HepG2 (cell line): ENCODE measurements at regions not wholly inside any gene's neighbourhood (a gene's known extent, or its start where the extent isn't known, plus 50 kb on each side); places are given as distances from the start of the nearest gene placed in this dataset.

Experiments used
- ATAC-seq: fragments of 200-7000 bp; cut with Tn5 transposase; 3 replicates; pipeline ENCODE4 v1.9.1; 2020; ENCODE audit warnings: mild to moderate bottlenecking, moderate library complexity
- BruUV-seq: library from RNA; stranded (reverse); fragments of 400-500 nt; replicated peaks from 2 replicates; lab custom pipeline; 2021; lab: Mats Ljungman, UMichigan
- CTCF ChIA-PET: fragments of 300-600 bp; formaldehyde crosslinking; extraction: SDS; loops from one replicate; lab custom pipeline; 2021; ENCODE audit warnings: low total read pairs, inconsistent platforms, low intra/inter-chr PET ratio; lab: Yijun Ruan, JAX
- POLR2A ChIA-PET: fragments of 350-600 bp; sonication (Branson Sonifier 250); formaldehyde crosslinking; loops from one replicate; lab custom pipeline; 2020; ENCODE audit warnings: antibody characterized with exemption, inconsistent platforms; lab: Yijun Ruan, JAX
- DNase-seq: peaks from one replicate; pipeline ENCODE4 v3.0.0-alpha.2; 2015; ENCODE audit warnings: low spot score
- FAIRE-seq: peaks from 3 replicates; lab custom pipeline; 2011; peaks lifted over from hg19 to GRCh38; lab: Jason Lieb, UNC
- H2AFZ ChIP-seq: one replicate; pipeline ENCODE4 v1.6.1; 2011; ENCODE audit warnings: low read length, inconsistent platforms
- H3K27ac ChIP-seq: fragments of 300-600 bp; 3 replicates; pipeline ENCODE4 v1.8.0; 2011; ENCODE audit warnings: mixed run types, mild to moderate bottlenecking, mixed read lengths, low read length, inconsistent platforms; ENCODE audit not compliant: insufficient read depth; ENCODE audit errors: extremely low read length
- H3K27me3 ChIP-seq, 2 experiments: fragments of 200-600 bp in 1 of 2; 2 replicates in 1 of 2; 3 replicates in 1 of 2; pipeline versions ENCODE4 v1.6.0 to v1.8.0; 2011; ENCODE audit warnings: low read length in 2 of 2, mild to moderate bottlenecking in 2 of 2, moderate library complexity in 2 of 2, inconsistent platforms in 1 of 2; ENCODE audit not compliant: insufficient read depth in 2 of 2, control insufficient read depth in 1 of 2
- H3K36me3 ChIP-seq, 2 experiments: fragments of 200-600 bp in 1 of 2; replicated peaks in 1 of 2; 2 replicates in 1 of 2; 3 replicates in 1 of 2; pipeline versions ENCODE4 v1.5.1 to v1.8.0; 2011; ENCODE audit warnings: low read length in 2 of 2, inconsistent platforms in 1 of 2; ENCODE audit not compliant: insufficient read depth in 2 of 2, control insufficient read depth in 1 of 2
- H3K4me1 ChIP-seq: 2 replicates; pipeline ENCODE4 v1.5.1; 2012; ENCODE audit warnings: low read length, inconsistent platforms; ENCODE audit not compliant: insufficient read depth
- H3K4me2 ChIP-seq: 2 replicates; pipeline ENCODE4 v1.6.0; 2011; ENCODE audit warnings: low read depth, low read length, inconsistent platforms
- H3K4me3 ChIP-seq, 3 experiments: fragments of 200-600 bp in 1 of 3; sonication (generic), shearing (Covaris generic) in 1 of 3; replicated peaks in 1 of 3; 2 replicates each; pipeline ENCODE4 v1.5.1; 2011 to 2016; ENCODE audit warnings: low read length in 3 of 3, inconsistent platforms in 2 of 3, low read depth in 2 of 3, mild to moderate bottlenecking in 2 of 3, control low read depth in 1 of 3, mixed read lengths in 1 of 3; ENCODE audit not compliant: insufficient read depth in 1 of 3
- H3K79me2 ChIP-seq: one replicate; pipeline ENCODE4 v1.6.1; 2011; ENCODE audit warnings: low read length, inconsistent platforms; ENCODE audit not compliant: insufficient read depth
- H3K9ac ChIP-seq: 2 replicates; pipeline ENCODE4 v1.6.0; 2011; ENCODE audit warnings: mild to moderate bottlenecking, low read depth, low read length, inconsistent platforms; ENCODE audit not compliant: insufficient read depth
- H3K9me3 ChIP-seq: 2 replicates; pipeline ENCODE4 v1.5.1; 2012; ENCODE audit warnings: mild to moderate bottlenecking, low read length
- H4K20me1 ChIP-seq: 2 replicates; pipeline ENCODE4 v1.6.0; 2011; ENCODE audit warnings: inconsistent platforms, mild to moderate bottlenecking, low read length, moderate library complexity; ENCODE audit not compliant: insufficient read depth
- ATF1 ChIP-seq: IDR thresholded peaks from 2 replicates; pipeline ENCODE4 v1.6.1; 2016; ENCODE audit warnings: mild to moderate bottlenecking, control low read depth
- BORCS8-MEF2B ChIP-seq: sonication (generic); formaldehyde crosslinking; IDR thresholded peaks from 2 replicates; pipeline ENCODE4 v1.8.0; 2022; ENCODE audit warnings: mild to moderate bottlenecking, missing genetic modification reagents
- CREM ChIP-seq, 2 experiments: sonication (generic) in 1 of 2; formaldehyde crosslinking in 1 of 2; IDR thresholded peaks; 2 replicates each; pipeline versions ENCODE4 v1.4.0 to v1.6.1; 2016 to 2020; ENCODE audit warnings: antibody characterized with exemption in 1 of 2, mild to moderate bottlenecking in 1 of 2, missing genetic modification reagents in 1 of 2
- FOXP1 ChIP-seq, 2 experiments: fragments of 450-650 bp in 1 of 2; IDR thresholded peaks; 2 replicates each; pipeline ENCODE4 v1.6.1; 2017 to 2018; ENCODE audit warnings: antibody characterized with exemption in 1 of 2
- GABPB1 ChIP-seq: IDR thresholded peaks from 2 replicates; pipeline ENCODE4 v1.6.1; 2016; ENCODE audit warnings: mild to moderate bottlenecking, missing genetic modification reagents, moderate library complexity, missing compliant biosample characterization
- GTF2F1 ChIP-seq: fragments of 150-350 bp; IDR thresholded peaks from 2 replicates; pipeline ENCODE4 v1.6.1; 2014; ENCODE audit warnings: low read length
- MYPOP ChIP-seq: sonication (generic); formaldehyde crosslinking; IDR thresholded peaks from 2 replicates; pipeline ENCODE4 v1.8.1; 2023; ENCODE audit warnings: mild to moderate bottlenecking, moderate library complexity, missing genetic modification reagents
- NFAT5 ChIP-seq: sonication (generic); formaldehyde crosslinking; IDR thresholded peaks from 2 replicates; pipeline ENCODE4 v1.4.0; 2020; ENCODE audit warnings: missing genetic modification reagents
- NFYB ChIP-seq: sonication (generic); formaldehyde crosslinking; IDR thresholded peaks from 2 replicates; pipeline ENCODE4 v1.4.0; 2020; ENCODE audit warnings: missing genetic modification reagents
- SKI ChIP-seq: fragments of 450-650 bp; IDR thresholded peaks from one replicate; pipeline ENCODE4 v1.6.1; 2018; ENCODE audit warnings: mild to moderate bottlenecking; ENCODE audit not compliant: partially characterized antibody
- SMARCC2 ChIP-seq: fragments of 450-650 bp; IDR thresholded peaks from 2 replicates; pipeline ENCODE4 v1.6.1; 2017; ENCODE audit warnings: antibody characterized with exemption, mild to moderate bottlenecking
- SYNCRIP ChIP-seq: fragments of 200-400 bp; formaldehyde crosslinking; IDR thresholded peaks from 2 replicates; pipeline ENCODE4 v1.6.1; 2018; ENCODE audit warnings: mild to moderate bottlenecking, low read depth, low read length; ENCODE audit not compliant: insufficient read depth
- ZFP62 ChIP-seq: sonication (generic); formaldehyde crosslinking; IDR thresholded peaks from 2 replicates; pipeline ENCODE4 v1.4.0; 2020; ENCODE audit warnings: missing genetic modification reagents
- ZNF124 ChIP-seq: sonication (generic); formaldehyde crosslinking; IDR thresholded peaks from 2 replicates; pipeline ENCODE4 v1.4.0; 2020; ENCODE audit warnings: missing genetic modification reagents
- WGBS: methylation state at CpG from one replicate; pipeline ENCODE4 v1.1.6; 2017; ENCODE audit warnings: low lambda C conversion rate; 5-methylcytosine and 5-hydroxymethylcytosine counted together
- in situ Hi-C: cut with HindIII; loops from 2 replicates; pipeline ENCODE4 v1.10.0; 2017; ENCODE audit warnings: low pct_unique_long_range_greater_than_20kb; ENCODE audit not compliant: extremely low pct_ligation_motif_present
- intact Hi-C: fragments of 100-400 bp; cut with micrococcal nuclease; formaldehyde crosslinking; loops from one replicate; pipeline ENCODE4 v1.10.0; 2022; ENCODE audit not compliant: unreplicated experiment
- TF ChIP-seq, protein P1 (sequence below): sonication (generic); formaldehyde crosslinking; IDR thresholded peaks from 2 replicates; pipeline ENCODE4 v1.4.0; 2020; ENCODE audit warnings: mild to moderate bottlenecking, missing genetic modification reagents
- TF ChIP-seq, protein P2 (sequence below): sonication (generic); formaldehyde crosslinking; IDR thresholded peaks from 2 replicates; pipeline ENCODE4 v1.4.0; 2020; ENCODE audit warnings: mild to moderate bottlenecking, missing genetic modification reagents

- TF ChIP-seq CREM (IDR thresholded peaks at IDR 0.05) (no peak), CREM (CRISPR knock-in tag; IDR thresholded peaks at IDR 0.05) (no peak), SYNCRIP (no peak), ZFP62 (CRISPR knock-in tag) (no peak), ATF1 (CRISPR knock-in tag) (no peak), SMARCC2 (no peak), ZNF124 (no peak), NFYB (CRISPR knock-in tag) (no peak), SKI (no peak), GABPB1 (CRISPR knock-in tag) (no peak), FOXP1 (IDR thresholded peaks at IDR 0.05) (no peak), FOXP1 (CRISPR knock-in tag; IDR thresholded peaks at IDR 0.05) (no peak), MYPOP (CRISPR knock-in tag) (no peak), GTF2F1 (no peak), BORCS8-MEF2B (CRISPR knock-in tag) (no peak), NFAT5 (CRISPR knock-in tag) (no peak)
- TF ChIP-seq, protein P1, sequence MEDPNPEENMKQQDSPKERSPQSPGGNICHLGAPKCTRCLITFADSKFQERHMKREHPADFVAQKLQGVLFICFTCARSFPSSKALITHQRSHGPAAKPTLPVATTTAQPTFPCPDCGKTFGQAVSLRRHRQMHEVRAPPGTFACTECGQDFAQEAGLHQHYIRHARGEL (CRISPR knock-in tag), result no peak
- TF ChIP-seq, protein P2, sequence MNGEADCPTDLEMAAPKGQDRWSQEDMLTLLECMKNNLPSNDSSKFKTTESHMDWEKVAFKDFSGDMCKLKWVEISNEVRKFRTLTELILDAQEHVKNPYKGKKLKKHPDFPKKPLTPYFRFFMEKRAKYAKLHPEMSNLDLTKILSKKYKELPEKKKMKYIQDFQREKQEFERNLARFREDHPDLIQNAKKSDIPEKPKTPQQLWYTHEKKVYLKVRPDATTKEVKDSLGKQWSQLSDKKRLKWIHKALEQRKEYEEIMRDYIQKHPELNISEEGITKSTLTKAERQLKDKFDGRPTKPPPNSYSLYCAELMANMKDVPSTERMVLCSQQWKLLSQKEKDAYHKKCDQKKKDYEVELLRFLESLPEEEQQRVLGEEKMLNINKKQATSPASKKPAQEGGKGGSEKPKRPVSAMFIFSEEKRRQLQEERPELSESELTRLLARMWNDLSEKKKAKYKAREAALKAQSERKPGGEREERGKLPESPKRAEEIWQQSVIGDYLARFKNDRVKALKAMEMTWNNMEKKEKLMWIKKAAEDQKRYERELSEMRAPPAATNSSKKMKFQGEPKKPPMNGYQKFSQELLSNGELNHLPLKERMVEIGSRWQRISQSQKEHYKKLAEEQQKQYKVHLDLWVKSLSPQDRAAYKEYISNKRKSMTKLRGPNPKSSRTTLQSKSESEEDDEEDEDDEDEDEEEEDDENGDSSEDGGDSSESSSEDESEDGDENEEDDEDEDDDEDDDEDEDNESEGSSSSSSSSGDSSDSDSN, result no peak
- H3K4me2 ChIP-seq, result no peak overlapping the region
- no peaks in the 10 kb centered on the region for H3K36me3 ChIP-seq
- no peaks in the 10 kb centered on the region for H4K20me1 ChIP-seq
- POLR2A ChIA-PET, result no interaction called here
- no peak overlapping the region for H3K4me3 ChIP-seq
- H3K27me3 ChIP-seq, result no peaks in the 10 kb centered on the region
- no peak overlapping the region for H3K27ac ChIP-seq
- no peak overlapping the region for H2AFZ ChIP-seq
- no TSS peak for BruUV-seq
- 0% methylated on average over 2 of the region's 2 CpGs for WGBS
- intact Hi-C loops, result no loop called here
- no peak for FAIRE-seq
- no peak overlapping the region for H3K9ac ChIP-seq
- H3K9me3 ChIP-seq, result no peaks in the 10 kb centered on the region
- no peak for ATAC-seq
- H3K4me1 ChIP-seq, result no peaks in the 10 kb centered on the region
- in situ Hi-C loops, result no loop called here
- CTCF ChIA-PET, result no interaction called here
- no peak for DNase-seq
- H3K79me2 ChIP-seq, result no peaks in the 10 kb centered on the region
Measured at GRCh38 chr5:63228154-63228553, 649.5 kb downstream of the LRRC70 start.
